GM12874 (cell line): ENCODE measurements at regions not wholly inside any gene's neighbourhood (a gene's known extent, or its start where the extent isn't known, plus 50 kb on each side); places are given as distances from the start of the nearest gene placed in this dataset.

Experiments used
- TF ChIP-seq, protein P1 (sequence below): IDR thresholded peaks from 2 replicates; pipeline ENCODE4 v1.5.1; 2011; ENCODE audit warnings: low read depth, mild to moderate bottlenecking, control low read depth, low read length, moderate library complexity; ENCODE audit not compliant: insufficient read depth

- TF ChIP-seq, protein P1, sequence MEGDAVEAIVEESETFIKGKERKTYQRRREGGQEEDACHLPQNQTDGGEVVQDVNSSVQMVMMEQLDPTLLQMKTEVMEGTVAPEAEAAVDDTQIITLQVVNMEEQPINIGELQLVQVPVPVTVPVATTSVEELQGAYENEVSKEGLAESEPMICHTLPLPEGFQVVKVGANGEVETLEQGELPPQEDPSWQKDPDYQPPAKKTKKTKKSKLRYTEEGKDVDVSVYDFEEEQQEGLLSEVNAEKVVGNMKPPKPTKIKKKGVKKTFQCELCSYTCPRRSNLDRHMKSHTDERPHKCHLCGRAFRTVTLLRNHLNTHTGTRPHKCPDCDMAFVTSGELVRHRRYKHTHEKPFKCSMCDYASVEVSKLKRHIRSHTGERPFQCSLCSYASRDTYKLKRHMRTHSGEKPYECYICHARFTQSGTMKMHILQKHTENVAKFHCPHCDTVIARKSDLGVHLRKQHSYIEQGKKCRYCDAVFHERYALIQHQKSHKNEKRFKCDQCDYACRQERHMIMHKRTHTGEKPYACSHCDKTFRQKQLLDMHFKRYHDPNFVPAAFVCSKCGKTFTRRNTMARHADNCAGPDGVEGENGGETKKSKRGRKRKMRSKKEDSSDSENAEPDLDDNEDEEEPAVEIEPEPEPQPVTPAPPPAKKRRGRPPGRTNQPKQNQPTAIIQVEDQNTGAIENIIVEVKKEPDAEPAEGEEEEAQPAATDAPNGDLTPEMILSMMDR: no peak
These were observed 470.5 kb upstream of the THBS1 start for GRCh38 chr15:39110336-39110735.

DNA sequence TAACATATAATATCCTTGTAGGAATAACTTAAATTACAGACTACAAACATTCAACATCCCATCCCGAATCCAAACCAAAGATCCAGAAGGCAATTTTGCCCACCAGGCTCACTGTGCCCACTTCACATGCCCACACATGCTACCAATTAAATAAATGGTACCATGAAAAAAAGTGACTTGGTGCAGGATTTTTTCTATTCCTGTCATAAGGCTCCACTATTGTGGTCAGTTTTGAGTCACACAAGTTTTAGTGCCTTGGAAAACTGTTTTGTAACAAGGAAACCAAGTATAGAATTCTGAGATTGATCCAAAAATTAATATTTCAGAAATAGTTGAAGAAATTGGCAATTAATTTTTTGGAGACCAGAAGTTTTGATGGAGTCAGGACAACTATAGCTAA lies 470.1 kb upstream of the THBS1 start:
- TF ChIP-seq, protein P1: no peak

GRCh38 chr15:39113741-39114140 lies 467.1 kb upstream of the THBS1 start:
- TF ChIP-seq, protein P1: no peak

DNA sequence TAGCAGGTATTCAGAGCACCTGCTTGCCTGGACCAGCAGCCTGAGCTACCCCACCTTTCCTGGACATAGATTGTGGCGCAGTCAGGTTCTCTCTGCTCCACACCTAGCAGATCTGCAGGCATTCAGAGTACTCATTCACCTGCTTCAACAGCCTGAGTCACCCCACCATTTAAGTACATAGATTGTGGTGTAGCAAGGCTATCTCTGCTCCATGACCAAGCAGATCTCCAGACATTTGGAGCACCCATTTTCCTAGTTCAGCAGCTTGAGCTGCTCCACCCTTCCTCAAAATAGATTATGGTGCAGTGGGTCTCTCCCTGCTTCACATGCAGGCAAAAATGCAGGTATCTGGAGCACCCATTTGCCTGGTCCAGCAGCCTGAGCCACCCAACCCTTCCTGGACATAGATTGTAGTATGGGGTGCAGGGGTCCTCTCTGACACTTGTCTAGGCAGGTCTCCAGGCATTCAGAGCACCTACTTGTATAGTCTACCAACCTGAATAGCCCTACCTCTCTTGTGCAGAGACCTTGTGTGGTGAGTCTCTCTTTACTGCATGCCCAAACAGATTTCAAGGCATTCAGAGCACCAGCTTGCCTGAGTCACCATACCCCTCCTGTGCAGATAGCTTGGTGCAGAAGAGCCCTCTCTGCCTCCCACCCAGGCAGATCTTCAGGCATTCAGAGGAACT lies 466.0 kb upstream of the THBS1 start:
- TF ChIP-seq, protein P1: no peak

- TF ChIP-seq, protein P1: no peak
These were observed 465.4 kb upstream of the THBS1 start for GRCh38 chr15:39115379-39116057.

GRCh38 chr15:39118510-39118909 lies 462.4 kb upstream of the THBS1 start:
- TF ChIP-seq, protein P1: no peak

- TF ChIP-seq, protein P1: no peak
These were observed 456.7 kb upstream of the THBS1 start for GRCh38 chr15:39124155-39124552.
